Stomach (tissue), 8 donors: ENCODE measurements at regions not wholly inside any gene's neighbourhood (a gene's known extent, or its start where the extent isn't known, plus 50 kb on each side); places are given as distances from the start of the nearest gene placed in this dataset.

Experiments
- DNase-seq, 2 donors: peaks; one replicate each; pipeline versions ENCODE4 v3.0.0 to v3.0.0-alpha.2; 2013 to 2019
- H3K27ac ChIP-seq, 5 donors: fragments of 200-600 bp in 4 of 5; sonication (generic) in 4 of 5; one replicate each; pipeline ENCODE4 v1.5.1; 2013 to 2019; ENCODE audit warnings: mild to moderate bottlenecking in 1 of 5, moderate library complexity in 1 of 5
- H3K27me3 ChIP-seq, 3 donors: fragments of 200-600 bp; sonication (generic); one replicate each; pipeline ENCODE4 v1.5.1; 2017 to 2019; ENCODE audit warnings: mixed run types in 1 of 3
- H3K36me3 ChIP-seq, 4 donors: fragments of 200-600 bp; sonication (generic); 1 replicate in 3 of 4; 2 replicates in 1 of 4; pipeline ENCODE4 v1.5.1; 2016 to 2019
- H3K4me1 ChIP-seq, 4 donors: fragments of 200-600 bp; sonication (generic); one replicate each; pipeline ENCODE4 v1.5.1; 2016 to 2019
- H3K4me3 ChIP-seq, 4 donors: fragments of 200-600 bp; sonication (generic) in 3 of 4; one replicate each; pipeline ENCODE4 v1.5.1; 2016 to 2019; ENCODE audit warnings: mild to moderate bottlenecking in 1 of 4
- H3K9me3 ChIP-seq, 4 donors: fragments of 200-600 bp; sonication (generic); one replicate each; pipeline ENCODE4 v1.5.1; 2016 to 2019
- EP300 ChIP-seq: sonication (generic); formaldehyde crosslinking; IDR thresholded peaks from one replicate; pipeline ENCODE4 v1.6.1; 2017; ENCODE audit warnings: antibody characterized with exemption
- POLR2A ChIP-seq, 4 donors: fragments of 450-650 bp; IDR thresholded peaks; one replicate each; pipeline ENCODE4 v1.6.1; 2016; ENCODE audit warnings: antibody characterized with exemption in 4 of 4, control low read depth in 2 of 4, mild to moderate bottlenecking in 1 of 4, moderate library complexity in 1 of 4
- POLR2AphosphoS5 ChIP-seq, 3 donors: sonication (generic); formaldehyde crosslinking; IDR thresholded peaks; one replicate each; pipeline ENCODE4 v1.6.1; 2016; ENCODE audit warnings: antibody characterized with exemption in 3 of 3
- WGBS, 5 donors: extraction: QIAGEN DNeasy Blood & Tissue Kit in 3 of 5; methylation state at CpG; one replicate each; pipeline versions ENCODE4 v1.1.5 to v1.1.7; 2013 to 2018; 5-methylcytosine and 5-hydroxymethylcytosine counted together
- intact Hi-C: fragments of 100-400 bp; cut with DNase I; formaldehyde crosslinking; loops from one replicate; pipeline ENCODE4 v1.15.1; 2023; ENCODE audit warnings: low total_unique reads
- TF ChIP-seq, protein P1 (sequence below), 7 experiments: fragments of 450-650 bp in 4 of 7; fragments of 200-600 bp in 3 of 7; sonication (generic) in 3 of 7; IDR thresholded peaks; one replicate each; pipeline ENCODE4 v1.5.1; 2016 to 2019; ENCODE audit warnings: antibody characterized with exemption in 7 of 7, control low read depth in 2 of 7, mild to moderate bottlenecking in 1 of 7
- donor health status: healthy with polysubstance abuse.
- donor health status: Bipolar disorder and iron deficiency.
- donor health status: healthy.

GRCh38 chr2:120470041-120470965 lies 124.4 kb downstream of the INHBB start:
- WGBS, 5 donors = 13 to 33% (median 26%) methylated on average over 14 of the region's 14 CpGs
- no peak for TF ChIP-seq POLR2A (IDR thresholded peaks at IDR 0.05)
- TF ChIP-seq POLR2AphosphoS5 (IDR thresholded peaks at IDR 0.05) = peak; percentile 68 to 74 (median 73)
- H3K4me1 ChIP-seq = peaks cover 51 to 74% (median 57%) of the 10 kb centered on the region in 4 donors

GRCh38 chr2:120471166-120471565 lies 125.2 kb downstream of the INHBB start:
- Histone ChIP-seq H3K9me3 (peaks cover 0 to 3% (median 0%) of the 10 kb centered on the region in 4 donors), H3K27ac (peak overlapping the region in 4 of 5 donors; percentile 68 to 84 (median 82)), H3K4me3 (no peak overlapping the region), H3K4me1 (peaks cover 50 to 75% (median 56%) of the 10 kb centered on the region in 4 donors), H3K27me3 (no peaks in the 10 kb centered on the region), H3K36me3 (no peaks in the 10 kb centered on the region)
- no peak for DNase-seq
- 71 to 97% (median 87%) methylated on average over 5 of the region's 5 CpGs for WGBS, 5 donors
- TF ChIP-seq, protein P1, sequence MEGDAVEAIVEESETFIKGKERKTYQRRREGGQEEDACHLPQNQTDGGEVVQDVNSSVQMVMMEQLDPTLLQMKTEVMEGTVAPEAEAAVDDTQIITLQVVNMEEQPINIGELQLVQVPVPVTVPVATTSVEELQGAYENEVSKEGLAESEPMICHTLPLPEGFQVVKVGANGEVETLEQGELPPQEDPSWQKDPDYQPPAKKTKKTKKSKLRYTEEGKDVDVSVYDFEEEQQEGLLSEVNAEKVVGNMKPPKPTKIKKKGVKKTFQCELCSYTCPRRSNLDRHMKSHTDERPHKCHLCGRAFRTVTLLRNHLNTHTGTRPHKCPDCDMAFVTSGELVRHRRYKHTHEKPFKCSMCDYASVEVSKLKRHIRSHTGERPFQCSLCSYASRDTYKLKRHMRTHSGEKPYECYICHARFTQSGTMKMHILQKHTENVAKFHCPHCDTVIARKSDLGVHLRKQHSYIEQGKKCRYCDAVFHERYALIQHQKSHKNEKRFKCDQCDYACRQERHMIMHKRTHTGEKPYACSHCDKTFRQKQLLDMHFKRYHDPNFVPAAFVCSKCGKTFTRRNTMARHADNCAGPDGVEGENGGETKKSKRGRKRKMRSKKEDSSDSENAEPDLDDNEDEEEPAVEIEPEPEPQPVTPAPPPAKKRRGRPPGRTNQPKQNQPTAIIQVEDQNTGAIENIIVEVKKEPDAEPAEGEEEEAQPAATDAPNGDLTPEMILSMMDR (IDR thresholded peaks at IDR 0.05) = no peak
- no peak for TF ChIP-seq POLR2AphosphoS5 (IDR thresholded peaks at IDR 0.05)
- no peak for TF ChIP-seq POLR2A (IDR thresholded peaks at IDR 0.05)
- TF ChIP-seq EP300 = no peak
- intact Hi-C loops = no loop called here

More at GRCh38 chr2:120470041-120470965, 124.4 kb downstream of the INHBB start:
- intact Hi-C loops = no loop called here
- Histone ChIP-seq H3K27ac (peak overlapping the region; percentile 68 to 84 (median 82)), H3K27me3 (no peaks in the 10 kb centered on the region), H3K4me3 (no peak overlapping the region), H3K9me3 (peaks cover 0 to 3% (median 0%) of the 10 kb centered on the region in 4 donors), H3K36me3 (no peaks in the 10 kb centered on the region)
- peak; percentile 85 to 88 for DNase-seq

- DNase-seq = no peak
- Histone ChIP-seq H3K9me3 (peaks cover 0 to 3% (median 0%) of the 10 kb centered on the region in 4 donors), H3K27me3 (no peaks in the 10 kb centered on the region), H3K4me3 (no peak overlapping the region), H3K36me3 (no peaks in the 10 kb centered on the region), H3K4me1 (peaks cover 44 to 68% (median 52%) of the 10 kb centered on the region in 4 donors), H3K27ac (no peak overlapping the region)
- 42 to 59% (median 43%) methylated on average over 2 of the region's 2 CpGs for WGBS, 5 donors
- no peak for TF ChIP-seq POLR2AphosphoS5 (IDR thresholded peaks at IDR 0.05)
- no peak for TF ChIP-seq EP300
- no peak for TF ChIP-seq POLR2A (IDR thresholded peaks at IDR 0.05)
- TF ChIP-seq, protein P1 (IDR thresholded peaks at IDR 0.05) = no peak
- intact Hi-C loops = no loop called here
Observed at GRCh38 chr2:120472031-120472430, 126.1 kb downstream of the INHBB start.

DNA sequence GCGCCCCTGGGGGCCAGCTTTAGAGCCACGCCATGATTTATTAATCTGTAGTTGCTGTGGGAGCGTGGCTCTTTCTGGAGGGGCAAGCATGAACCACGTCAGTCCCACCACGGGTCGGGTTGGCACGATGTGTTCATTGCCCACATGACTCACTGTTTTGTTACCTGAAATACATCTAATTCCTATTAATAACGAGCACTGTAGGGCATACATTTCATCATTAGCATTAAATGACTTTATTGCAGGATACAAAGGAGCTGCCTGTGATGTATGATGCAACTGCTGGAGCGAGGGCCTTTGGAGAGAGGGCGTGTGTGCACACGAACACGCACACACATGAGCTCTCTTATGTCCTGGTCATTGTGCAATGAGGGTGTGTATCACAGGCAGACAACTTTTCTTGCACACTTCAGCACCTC lies 127.0 kb downstream of the INHBB start:
- Histone ChIP-seq H3K27ac (peak overlapping the region in 4 of 5 donors; percentile 38 to 82 (median 64)), H3K27me3 (no peaks in the 10 kb centered on the region), H3K36me3 (no peaks in the 10 kb centered on the region), H3K4me3 (no peak overlapping the region), H3K4me1 (peaks cover 44 to 66% (median 52%) of the 10 kb centered on the region in 4 donors), H3K9me3 (peaks cover 0 to 3% (median 0%) of the 10 kb centered on the region in 4 donors)
- WGBS, 5 donors = 71 to 85% (median 73%) methylated on average over 11 to 12 of the region's 12 CpGs
- peak in 1 of 2 donors; percentile 54 for DNase-seq
- no peak for TF ChIP-seq POLR2A (IDR thresholded peaks at IDR 0.05)
- TF ChIP-seq POLR2AphosphoS5 (IDR thresholded peaks at IDR 0.05) = peak in 2 of 3 donors; percentile 5 to 12
- no peak for TF ChIP-seq EP300
- TF ChIP-seq, protein P1 (IDR thresholded peaks at IDR 0.05) = no peak
- intact Hi-C loops = no loop called here
